HCT116 (cell line): ENCODE measurements at regions not wholly inside any gene's neighbourhood (a gene's known extent, or its start where the extent isn't known, plus 50 kb on each side); places are given as distances from the start of the nearest gene placed in this dataset.

Experiments used
- ATAC-seq: fragments of 200-7000 bp; cut with Tn5 transposase; 2 replicates; pipeline ENCODE4 v1.9.1; 2020; ENCODE audit warnings: mild to moderate bottlenecking, moderate library complexity
- BruUV-seq: library from RNA; stranded (reverse); fragments of 400-500 nt; replicated peaks from 2 replicates; lab custom pipeline; 2021; lab: Mats Ljungman, UMichigan
- CTCF ChIA-PET: fragments of 300-600 bp; sonication (Branson Sonifier 250); formaldehyde crosslinking; loops from one replicate; lab custom pipeline; 2021; ENCODE audit warnings: antibody characterized with exemption; lab: Charles Lee
- POLR2A ChIA-PET: fragments of 300-600, 350-600 bp; sonication (Branson Sonifier 250); formaldehyde crosslinking; loops from one replicate; lab custom pipeline; 2021; ENCODE audit warnings: antibody characterized with exemption; lab: Charles Lee
- RAD21 ChIA-PET, 2 experiments: fragments of 300-600 bp; sonication (Branson Sonifier 250); formaldehyde crosslinking; loops; one replicate each; lab custom pipeline; 2023; ENCODE audit warnings: low total read pairs in 2 of 2; ENCODE audit not compliant: uncharacterized antibody in 2 of 2, unreplicated experiment in 2 of 2, low non-redundant PET in 1 of 2; lab: Charles Lee
- DNase-seq: peaks from one replicate; pipeline ENCODE4 v3.0.0-alpha.2; 2010; ENCODE audit warnings: low read depth, low spot score
- H2AFZ ChIP-seq: fragments of 200-600 bp; shearing (Covaris generic), sonication (generic); 2 replicates; pipeline ENCODE4 v1.6.1; 2017; ENCODE audit warnings: low read depth, mixed run types, mixed read lengths, antibody characterized with exemption, low read length; ENCODE audit not compliant: poor library complexity, severe bottlenecking
- H3K27ac ChIP-seq: 2 replicates; pipeline ENCODE4 v1.5.1; 2012; ENCODE audit warnings: low read depth, low read length
- H3K27me3 ChIP-seq: fragments of 200-600 bp; sonication (generic); 2 replicates; pipeline ENCODE4 v1.6.1; 2016; ENCODE audit warnings: mixed run types, low read length, mixed read lengths; ENCODE audit not compliant: insufficient read depth
- H3K36me3 ChIP-seq, 2 experiments: fragments of 200-500 bp in 1 of 2; fragments of 200-600 bp in 1 of 2; sonication (Bioruptor generic) in 1 of 2; sonication (generic) in 1 of 2; 2 replicates each; pipeline versions ENCODE4 v1.5.1 to v1.6.1; 2014 to 2016; ENCODE audit warnings: low read length in 2 of 2, inconsistent platforms in 1 of 2, mixed read lengths in 1 of 2, mixed run types in 1 of 2; ENCODE audit not compliant: insufficient read depth in 2 of 2, control insufficient read depth in 1 of 2
- H3K4me1 ChIP-seq, 2 experiments: fragments of 200-600 bp in 1 of 2; sonication (generic) in 1 of 2; 2 replicates each; pipeline versions ENCODE4 v1.5.1 to v1.6.1; 2012 to 2017; ENCODE audit warnings: low read length in 2 of 2, inconsistent platforms in 1 of 2, mild to moderate bottlenecking in 1 of 2, mixed read lengths in 1 of 2, mixed run types in 1 of 2, moderate library complexity in 1 of 2; ENCODE audit not compliant: insufficient read depth in 2 of 2, control insufficient read depth in 1 of 2
- H3K4me2 ChIP-seq: fragments of 200-600 bp; sonication (generic); 2 replicates; pipeline ENCODE4 v1.6.1; 2017; ENCODE audit warnings: mixed run types, low read length, mixed read lengths
- H3K4me3 ChIP-seq, 2 experiments: fragments of 200-600 bp in 1 of 2; sonication (generic) in 1 of 2; replicated peaks in 1 of 2; 2 replicates each; pipeline ENCODE4 v1.5.1; 2011 to 2016; ENCODE audit warnings: low read length in 2 of 2, control low read depth in 1 of 2, low read depth in 1 of 2, mild to moderate bottlenecking in 1 of 2, mixed read lengths in 1 of 2, mixed run types in 1 of 2
- H3K79me2 ChIP-seq: fragments of 200-600 bp; sonication (generic); 2 replicates; pipeline ENCODE4 v1.6.1; 2017; ENCODE audit warnings: mild to moderate bottlenecking, mixed run types, low read length, moderate library complexity, mixed read lengths; ENCODE audit not compliant: insufficient read depth
- H3K9ac ChIP-seq: fragments of 200-600 bp; sonication (generic); 2 replicates; pipeline ENCODE4 v1.6.1; 2016; ENCODE audit warnings: low read length, mixed read lengths
- H3K9me2 ChIP-seq: fragments of 200-600 bp; sonication (generic), shearing (Covaris generic); 2 replicates; pipeline ENCODE4 v1.6.1; 2017; ENCODE audit warnings: mixed run types, mild to moderate bottlenecking, moderate library complexity; ENCODE audit not compliant: insufficient read depth
- H3K9me3 ChIP-seq, 2 experiments: fragments of 200-500 bp in 1 of 2; fragments of 200-600 bp in 1 of 2; sonication (Bioruptor generic) in 1 of 2; sonication (generic) in 1 of 2; 2 replicates each; pipeline ENCODE4 v1.6.1; 2014 to 2017; ENCODE audit warnings: low read length in 2 of 2, mixed read lengths in 2 of 2, inconsistent platforms in 1 of 2, low read depth in 1 of 2, mild to moderate bottlenecking in 1 of 2, mixed run types in 1 of 2, moderate library complexity in 1 of 2; ENCODE audit not compliant: control insufficient read depth in 1 of 2, insufficient read depth in 1 of 2
- H4K20me1 ChIP-seq: fragments of 200-600 bp; sonication (generic), shearing (Covaris generic); 2 replicates; pipeline ENCODE4 v1.6.1; 2017; ENCODE audit warnings: mixed run types, mild to moderate bottlenecking, moderate library complexity; ENCODE audit not compliant: insufficient read depth
- ATF3 ChIP-seq: IDR thresholded peaks from 2 replicates; pipeline ENCODE4 v1.6.1; 2012
- CBX3 ChIP-seq: IDR thresholded peaks from 2 replicates; pipeline ENCODE4 v1.6.1; 2012; ENCODE audit warnings: low read depth
- CEBPB ChIP-seq: IDR thresholded peaks from 2 replicates; pipeline ENCODE4 v1.6.1; 2012; ENCODE audit warnings: low read depth
- EGR1 ChIP-seq: IDR thresholded peaks from 2 replicates; pipeline ENCODE4 v1.6.1; 2012; ENCODE audit warnings: low read depth
- ELF1 ChIP-seq: IDR thresholded peaks from 2 replicates; pipeline ENCODE4 v1.6.1; 2012; ENCODE audit warnings: low read depth, borderline replicate concordance
- EZH2 ChIP-seq: fragments of 200-600 bp; sonication (generic); IDR thresholded peaks from 2 replicates; pipeline ENCODE4 v1.6.1; 2017; ENCODE audit warnings: antibody characterized with exemption, mixed run types
- EZH2phosphoT487 ChIP-seq: fragments of 200-600 bp; IDR thresholded peaks from 2 replicates; pipeline ENCODE4 v1.6.1; 2018; ENCODE audit warnings: antibody characterized with exemption, borderline replicate concordance
- FOSL1 ChIP-seq: IDR thresholded peaks from 2 replicates; pipeline ENCODE4 v1.6.1; 2012; ENCODE audit warnings: low read depth
- JUND ChIP-seq: IDR thresholded peaks from 2 replicates; pipeline ENCODE4 v1.6.1; 2012
- MAX ChIP-seq: IDR thresholded peaks from 2 replicates; pipeline ENCODE4 v1.6.1; 2012
- POLR2A ChIP-seq: IDR thresholded peaks from 2 replicates; pipeline ENCODE4 v1.7.0; 2011; ENCODE audit warnings: borderline replicate concordance; ENCODE audit not compliant: insufficient read depth, insufficient read length; ENCODE audit errors: extremely low read depth
- POLR2AphosphoS5 ChIP-seq: IDR thresholded peaks from 2 replicates; pipeline ENCODE4 v1.6.1; 2011; ENCODE audit warnings: mild to moderate bottlenecking, low read depth, low read length, moderate library complexity
- RAD21 ChIP-seq: IDR thresholded peaks from 2 replicates; pipeline ENCODE4 v1.6.1; 2012; ENCODE audit warnings: low read depth, mild to moderate bottlenecking
- SIN3A ChIP-seq: IDR thresholded peaks from 2 replicates; pipeline ENCODE4 v1.6.1; 2012; ENCODE audit warnings: low read depth
- SP1 ChIP-seq: IDR thresholded peaks from 2 replicates; pipeline ENCODE4 v1.6.1; 2012; ENCODE audit warnings: low read depth
- TCF7L2 ChIP-seq: IDR thresholded peaks from 2 replicates; pipeline ENCODE4 v1.7.0; 2011; ENCODE audit warnings: borderline replicate concordance, inconsistent platforms; ENCODE audit not compliant: insufficient read depth, insufficient read length; ENCODE audit errors: extremely low read depth
- YY1 ChIP-seq: IDR thresholded peaks from 2 replicates; pipeline ENCODE4 v1.6.1; 2011; ENCODE audit warnings: low read length, low read depth, moderate library complexity, mild to moderate bottlenecking; ENCODE audit not compliant: insufficient replicate concordance; ENCODE audit errors: extremely low read depth
- ZNF274 ChIP-seq: fragments of 200-500 bp; sonication (Bioruptor generic); IDR thresholded peaks from 2 replicates; pipeline ENCODE4 v1.6.1; 2014; ENCODE audit warnings: mild to moderate bottlenecking, low read depth, low read length, inconsistent platforms
- intact Hi-C: fragments of 100-400 bp; cut with micrococcal nuclease; formaldehyde crosslinking; loops from 2 replicates; pipeline ENCODE4 v1.10.0; 2022

DNA sequence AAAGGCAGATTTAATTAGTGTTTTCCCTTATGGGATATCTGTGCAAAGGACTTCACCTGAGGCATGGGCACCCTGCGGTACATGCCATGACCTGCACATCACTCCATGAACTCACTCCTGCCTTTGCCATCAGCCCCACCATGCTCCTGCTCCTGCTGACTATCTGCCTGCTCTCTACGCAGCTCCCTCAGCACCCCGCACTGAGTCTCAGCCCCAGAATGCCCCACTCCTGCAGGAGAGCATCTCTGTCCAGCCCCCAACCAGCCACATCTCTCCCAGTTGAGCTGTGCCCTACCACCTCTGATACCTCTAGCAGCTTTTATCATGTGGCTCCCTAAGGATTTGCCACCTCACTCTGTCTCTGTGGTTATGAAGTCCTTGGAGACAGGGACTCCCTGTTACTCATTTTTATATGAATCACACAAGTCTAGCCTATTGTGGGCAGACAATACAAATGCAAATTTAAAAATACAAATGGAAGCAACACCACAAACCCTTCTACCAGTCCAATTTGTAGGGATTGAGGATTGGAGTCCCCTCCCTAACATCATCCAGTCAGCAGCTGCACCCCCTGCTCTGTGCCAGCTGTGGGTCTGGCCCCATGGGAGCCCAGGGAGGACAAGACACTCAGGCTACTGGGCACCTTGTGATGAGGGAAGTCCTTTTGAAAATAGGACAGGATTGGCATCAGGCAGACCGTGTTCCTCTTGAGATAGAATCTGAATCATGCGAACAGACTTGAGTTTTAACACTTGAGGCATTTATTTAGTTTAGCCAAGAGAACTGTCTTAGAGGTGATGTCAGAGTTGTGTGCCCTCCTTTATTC lies 689.6 kb upstream of the HS6ST1 start:
- DNase-seq (no peak), ATAC-seq (no peak)
- Histone ChIP-seq H3K4me3 (no peak overlapping the region), H3K79me2 (no peaks in the 10 kb centered on the region), H4K20me1 (no peaks in the 10 kb centered on the region), H3K27me3 (0 out of 2 replicates have a peak, but pooled peaks cover 11% of the 10 kb centered on the region), H3K9me2 (no peaks in the 10 kb centered on the region), H3K9me3 (no peaks in the 10 kb centered on the region), H3K4me1 (no peaks in the 10 kb centered on the region), H3K4me2 (no peak overlapping the region), H3K9ac (no peak overlapping the region), H3K36me3 (no peaks in the 10 kb centered on the region), H2AFZ (no peak overlapping the region), H3K27ac (no peak overlapping the region)
- ChIA-PET CTCF (no interaction called here), POLR2A (no interaction called here), RAD21 (no interaction called here)
- no TSS peak for BruUV-seq
- intact Hi-C loops: no loop called here
- TF ChIP-seq FOSL1 (no peak), ATF3 (no peak), EGR1 (no peak), POLR2A (no peak), EZH2phosphoT487 (no peak), RAD21 (no peak), POLR2AphosphoS5 (no peak), ELF1 (no peak), CEBPB (no peak), YY1 (no peak), SIN3A (no peak), EZH2 (no peak), MAX (no peak), CBX3 (no peak), JUND (no peak), ZNF274 (no peak), SP1 (no peak), TCF7L2 (no peak)
